AG04450 (cell line): ENCODE measurements at regions not wholly inside any gene's neighbourhood (a gene's known extent, or its start where the extent isn't known, plus 50 kb on each side); places are given as distances from the start of the nearest gene placed in this dataset.

ENCODE experiments used
- CTCF ChIA-PET: fragments of 300-600, 350-600 bp; formaldehyde crosslinking; extraction: SDS; loops from one replicate; lab custom pipeline; 2022; ENCODE audit warnings: antibody characterized with exemption, inconsistent platforms; lab: Charles Lee
- POLR2A ChIA-PET: fragments of 350-600 bp; formaldehyde crosslinking; extraction: SDS; loops from one replicate; lab custom pipeline; 2021; ENCODE audit warnings: antibody characterized with exemption, inconsistent platforms; lab: Yijun Ruan, JAX
- DNase-seq: peaks from one replicate; pipeline ENCODE4 v3.0.0-alpha.2; 2011; ENCODE audit warnings: low read depth, low spot score
- H3K27ac ChIP-seq: one replicate; pipeline ENCODE4 v1.5.1; 2012; ENCODE audit warnings: low read depth, low read length, control low read depth
- H3K27me3 ChIP-seq: one replicate; pipeline ENCODE4 v1.6.0; 2012; ENCODE audit warnings: low read length; ENCODE audit not compliant: control insufficient read depth, insufficient read depth
- H3K4me3 ChIP-seq: 2 replicates; pipeline ENCODE4 v1.5.1; 2011; ENCODE audit warnings: mild to moderate bottlenecking, low read depth, low read length, control low read depth
- H3K9me3 ChIP-seq: 2 replicates; pipeline ENCODE4 v1.5.1; 2012; ENCODE audit warnings: low read length; ENCODE audit not compliant: control insufficient read depth, insufficient read depth
- TF ChIP-seq, protein P1 (sequence below): IDR thresholded peaks from 2 replicates; pipeline ENCODE4 v1.5.1; 2011; ENCODE audit warnings: low read depth, low read length, control low read depth, inconsistent platforms

DNA sequence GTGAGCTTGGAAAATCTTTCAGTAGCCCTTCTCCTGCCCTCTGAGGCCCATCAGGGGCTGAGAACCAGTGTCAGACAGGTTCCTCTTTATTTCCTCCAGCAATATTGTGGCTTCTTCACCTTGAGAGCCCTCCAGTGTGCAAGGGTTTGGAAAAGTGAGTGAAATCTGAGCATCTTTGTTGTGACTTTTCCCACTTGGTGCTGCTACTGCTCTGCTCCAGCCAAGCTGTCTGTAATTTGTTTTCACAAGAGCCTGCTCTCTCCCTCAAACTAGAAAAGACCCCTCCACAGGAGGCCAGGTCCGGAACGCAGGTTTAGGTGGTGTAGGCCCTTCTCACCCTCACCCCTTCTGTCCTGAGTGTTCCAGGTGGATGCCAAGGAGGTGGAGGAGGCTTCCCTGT is 57.4 kb upstream of the SPRY4 start:
- TF ChIP-seq, protein P1, sequence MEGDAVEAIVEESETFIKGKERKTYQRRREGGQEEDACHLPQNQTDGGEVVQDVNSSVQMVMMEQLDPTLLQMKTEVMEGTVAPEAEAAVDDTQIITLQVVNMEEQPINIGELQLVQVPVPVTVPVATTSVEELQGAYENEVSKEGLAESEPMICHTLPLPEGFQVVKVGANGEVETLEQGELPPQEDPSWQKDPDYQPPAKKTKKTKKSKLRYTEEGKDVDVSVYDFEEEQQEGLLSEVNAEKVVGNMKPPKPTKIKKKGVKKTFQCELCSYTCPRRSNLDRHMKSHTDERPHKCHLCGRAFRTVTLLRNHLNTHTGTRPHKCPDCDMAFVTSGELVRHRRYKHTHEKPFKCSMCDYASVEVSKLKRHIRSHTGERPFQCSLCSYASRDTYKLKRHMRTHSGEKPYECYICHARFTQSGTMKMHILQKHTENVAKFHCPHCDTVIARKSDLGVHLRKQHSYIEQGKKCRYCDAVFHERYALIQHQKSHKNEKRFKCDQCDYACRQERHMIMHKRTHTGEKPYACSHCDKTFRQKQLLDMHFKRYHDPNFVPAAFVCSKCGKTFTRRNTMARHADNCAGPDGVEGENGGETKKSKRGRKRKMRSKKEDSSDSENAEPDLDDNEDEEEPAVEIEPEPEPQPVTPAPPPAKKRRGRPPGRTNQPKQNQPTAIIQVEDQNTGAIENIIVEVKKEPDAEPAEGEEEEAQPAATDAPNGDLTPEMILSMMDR = no peak
- ChIA-PET POLR2A (no interaction called here), CTCF (no interaction called here)
- no peaks in the 10 kb centered on the region for H3K27me3 ChIP-seq
- H3K9me3 ChIP-seq = no peaks in the 10 kb centered on the region
- DNase-seq = no peak
- no peak overlapping the region for H3K27ac ChIP-seq
- no peak overlapping the region for H3K4me3 ChIP-seq

DNA sequence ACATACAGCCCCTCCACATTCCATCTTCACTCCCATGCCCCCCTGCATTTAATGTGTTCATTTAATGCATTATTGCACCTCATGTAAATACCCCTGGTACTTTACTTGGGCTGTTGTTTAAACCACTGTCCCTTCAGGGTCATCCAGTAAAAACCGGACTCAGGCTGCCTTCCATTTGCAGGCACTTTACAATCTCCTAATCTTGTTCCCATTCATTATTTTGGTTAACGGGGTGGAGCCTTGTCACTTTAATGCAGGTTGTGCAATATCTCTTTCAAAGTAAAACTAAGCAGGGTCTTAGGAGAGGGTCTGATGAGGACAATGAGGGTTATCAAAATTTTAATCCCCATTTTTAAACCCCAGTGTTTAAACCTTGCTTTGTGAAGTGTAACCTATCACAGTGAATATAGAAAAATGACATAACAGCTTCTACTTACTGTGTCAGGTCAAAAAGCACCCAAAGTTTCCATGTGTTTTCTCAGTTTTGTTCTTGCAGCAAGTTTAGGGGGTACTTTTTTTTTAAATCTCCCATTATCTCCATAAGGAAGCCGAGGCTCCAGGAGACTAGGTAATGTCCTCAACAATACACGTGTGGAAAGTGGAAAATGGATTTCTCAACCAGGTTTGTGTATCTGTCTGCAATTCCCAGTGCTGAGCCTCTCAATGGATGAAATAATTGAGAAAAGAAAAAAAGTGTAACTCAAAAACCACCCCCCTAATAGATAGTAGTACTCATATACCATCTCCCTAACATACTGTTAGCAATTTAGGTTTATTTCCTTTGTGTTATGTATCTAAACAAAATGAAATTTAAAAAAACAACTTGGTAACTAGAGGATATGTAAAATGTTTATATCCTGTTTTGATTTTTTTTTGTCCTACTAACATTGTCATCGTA is 54.2 kb upstream of the SPRY4 start:
- Histone ChIP-seq H3K9me3 (no peaks in the 10 kb centered on the region), H3K4me3 (no peak overlapping the region), H3K27ac (no peak overlapping the region), H3K27me3 (no peaks in the 10 kb centered on the region)
- TF ChIP-seq, protein P1 = no peak
- DNase-seq = no peak
- ChIA-PET CTCF (no interaction called here), POLR2A (interaction anchor here (0.7 kb wide), 1 partner anchor 64 kb away, joined by 5 read pairs; no protein-coding TSS in a partner anchor)

DNA sequence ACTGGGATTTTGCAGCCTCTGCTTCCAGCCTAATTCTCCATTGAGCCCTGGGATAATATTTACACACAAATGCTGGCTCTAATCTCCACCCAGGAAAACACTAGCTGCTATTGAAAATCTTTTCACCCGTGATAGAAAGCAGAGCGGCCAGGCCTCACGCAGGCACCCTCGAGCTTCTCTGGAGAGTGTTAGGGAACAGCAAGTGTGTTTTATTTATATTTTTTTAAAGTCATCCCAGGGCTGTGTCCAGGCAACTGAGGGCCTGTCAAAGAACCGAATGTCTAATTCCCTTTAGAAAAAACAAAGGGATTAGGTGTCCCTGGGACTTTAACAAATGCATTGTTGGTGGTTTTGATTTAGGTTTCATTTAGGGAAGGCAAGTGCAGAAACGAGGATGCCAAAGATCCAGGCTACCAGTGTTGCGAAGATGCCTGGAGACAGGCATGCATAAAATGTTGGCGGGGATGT is 51.2 kb upstream of the SPRY4 start:
- Histone ChIP-seq H3K27me3 (no peaks in the 10 kb centered on the region), H3K4me3 (no peak overlapping the region), H3K27ac (no peak overlapping the region), H3K9me3 (no peaks in the 10 kb centered on the region)
- ChIA-PET CTCF (no interaction called here), POLR2A (no interaction called here)
- DNase-seq = no peak
- TF ChIP-seq, protein P1 = no peak
